ENCODE measurements at regions not wholly inside any gene's neighbourhood (a gene's known extent, or its start where the extent isn't known, plus 50 kb on each side); places are given as distances from the start of the nearest gene placed in this dataset.

GRCh38 chr16:80372341-80372740 is 168.5 kb upstream of the DYNLRB2 start:
- H3K36me3 ChIP-seq (ENCODE audit: control insufficient read depth in 2 of 3, insufficient read depth in 3 of 3, low read length in 3 of 3) = no peaks in the 10 kb centered on the region
- H3K4me1 ChIP-seq (ENCODE audit: control insufficient read depth in 2 of 2, insufficient read depth in 2 of 2, low read length in 2 of 2) = no peaks in the 10 kb centered on the region
- Mint-ChIP-seq H3K36me3 (peaks cover 0 to 5% (median 0%) of the 10 kb centered on the region in 5 donors), H3K27me3 (peaks cover 0 to 6% (median 5%) of the 10 kb centered on the region in 5 donors), H3K4me1 (peaks cover 0 to 4% (median 0%) of the 10 kb centered on the region in 7 donors), H3K27ac (no peak overlapping the region), H3K9me3 (peaks cover 0 to 12% (median 5%) of the 10 kb centered on the region in 11 donors), H3K4me3 (no peak overlapping the region)
- DNase-seq (no peak), ATAC-seq (no peak)
- no peak overlapping the region for H3K4me3 ChIP-seq (ENCODE audit: low read length)
- no peak overlapping the region for H3K27ac ChIP-seq (ENCODE audit: low read depth, low read length)
- H3K27me3 ChIP-seq (ENCODE audit: control insufficient read depth in 2 of 2, insufficient read depth in 2 of 2, low read length in 2 of 2) = no peaks in the 10 kb centered on the region
- CTCF ChIA-PET = no interaction called here
- POLR2A ChIA-PET = interaction anchor here (0.6 kb wide), 1 partner anchor 197 kb away, joined by 3 read pairs; no protein-coding TSS in a partner anchor
- intact Hi-C loops (cut with micrococcal nuclease) = no loop called here
- H3K9me3 ChIP-seq (ENCODE audit: control insufficient read depth in 2 of 3, low read length in 3 of 3) = peaks cover 0 to 4% (median 0%) of the 10 kb centered on the region in 3 experiments

GRCh38 chr16:80369138-80369958 is 171.4 kb upstream of the DYNLRB2 start:
- Histone ChIP-seq H3K27me3 (ENCODE audit: control insufficient read depth in 2 of 2, insufficient read depth in 2 of 2, low read length in 2 of 2) (no peaks in the 10 kb centered on the region), H3K36me3 (ENCODE audit: control insufficient read depth in 2 of 3, insufficient read depth in 3 of 3, low read length in 3 of 3) (no peaks in the 10 kb centered on the region), H3K9me3 (ENCODE audit: control insufficient read depth in 2 of 3, low read length in 3 of 3) (peaks cover 0 to 4% (median 0%) of the 10 kb centered on the region in 3 experiments), H3K4me3 (ENCODE audit: low read length) (no peak overlapping the region), H3K27ac (ENCODE audit: low read depth, low read length) (no peak overlapping the region), H3K4me1 (ENCODE audit: control insufficient read depth in 2 of 2, insufficient read depth in 2 of 2, low read length in 2 of 2) (no peaks in the 10 kb centered on the region)
- Mint-ChIP-seq H3K27me3 (peaks cover 2 to 9% (median 6%) of the 10 kb centered on the region in 5 donors), H3K9me3 (peaks cover 0 to 12% (median 4%) of the 10 kb centered on the region in 11 donors), H3K4me3 (no peak overlapping the region), H3K36me3 (peaks cover 0 to 5% (median 0%) of the 10 kb centered on the region in 5 donors), H3K27ac (no peak overlapping the region), H3K4me1 (peaks cover 0 to 4% (median 0%) of the 10 kb centered on the region in 7 donors)
- ChIA-PET POLR2A (no interaction called here), CTCF (no interaction called here)
- ATAC-seq (no peak), DNase-seq (no peak)
- intact Hi-C loops (cut with micrococcal nuclease) = no loop called here

GRCh38 chr16:80367037-80367658 is 173.6 kb upstream of the DYNLRB2 start:
- H3K36me3 ChIP-seq (ENCODE audit: control insufficient read depth in 2 of 3, insufficient read depth in 3 of 3, low read length in 3 of 3) = no peaks in the 10 kb centered on the region
- no peak overlapping the region for H3K4me3 ChIP-seq (ENCODE audit: low read length)
- H3K27me3 Mint-ChIP-seq = peaks cover 5 to 20% (median 13%) of the 10 kb centered on the region in 5 donors
- peaks cover 0 to 5% (median 0%) of the 10 kb centered on the region in 11 donors for H3K9me3 Mint-ChIP-seq
- no peak overlapping the region for H3K4me3 Mint-ChIP-seq
- POLR2A ChIA-PET = no interaction called here
- CTCF ChIA-PET = no interaction called here
- H3K27ac ChIP-seq (ENCODE audit: low read depth, low read length) = no peak overlapping the region
- H3K9me3 ChIP-seq (ENCODE audit: control insufficient read depth in 2 of 3, low read length in 3 of 3) = peaks cover 0 to 4% (median 0%) of the 10 kb centered on the region in 3 experiments
- peaks cover 0 to 4% (median 0%) of the 10 kb centered on the region in 7 donors for H3K4me1 Mint-ChIP-seq
- peaks cover 0 to 5% (median 0%) of the 10 kb centered on the region in 5 donors for H3K36me3 Mint-ChIP-seq
- DNase-seq (no peak), ATAC-seq (no peak)
- H3K4me1 ChIP-seq (ENCODE audit: control insufficient read depth in 2 of 2, insufficient read depth in 2 of 2, low read length in 2 of 2) = no peaks in the 10 kb centered on the region
- H3K27ac Mint-ChIP-seq = no peak overlapping the region
- H3K27me3 ChIP-seq (ENCODE audit: control insufficient read depth in 2 of 2, insufficient read depth in 2 of 2, low read length in 2 of 2) = no peaks in the 10 kb centered on the region
- intact Hi-C loops (cut with micrococcal nuclease) = no loop called here

- Histone ChIP-seq H3K4me3 (ENCODE audit: low read length) (no peak overlapping the region), H3K4me1 (ENCODE audit: control insufficient read depth in 2 of 2, insufficient read depth in 2 of 2, low read length in 2 of 2) (no peaks in the 10 kb centered on the region), H3K27ac (ENCODE audit: low read depth, low read length) (no peak overlapping the region), H3K27me3 (ENCODE audit: control insufficient read depth in 2 of 2, insufficient read depth in 2 of 2, low read length in 2 of 2) (no peaks in the 10 kb centered on the region), H3K36me3 (ENCODE audit: control insufficient read depth in 2 of 3, insufficient read depth in 3 of 3, low read length in 3 of 3) (no peaks in the 10 kb centered on the region), H3K9me3 (ENCODE audit: control insufficient read depth in 2 of 3, low read length in 3 of 3) (no peaks in the 10 kb centered on the region)
- Mint-ChIP-seq H3K4me1 (no peaks in the 10 kb centered on the region), H3K4me3 (no peak overlapping the region), H3K27me3 (peaks cover 5 to 21% (median 14%) of the 10 kb centered on the region in 5 donors), H3K9me3 (peaks cover 0 to 4% (median 0%) of the 10 kb centered on the region in 11 donors), H3K36me3 (no peaks in the 10 kb centered on the region), H3K27ac (no peak overlapping the region)
- CTCF ChIA-PET = interaction anchor here (0.6 kb wide), 1 partner anchor 911 kb away, joined by 4 read pairs; no protein-coding TSS in a partner anchor
- DNase-seq = no peak
- POLR2A ChIA-PET = no interaction called here
- intact Hi-C loops (cut with micrococcal nuclease) = no loop called here
- ATAC-seq = no peak
Measured at GRCh38 chr16:80366023-80366422, 174.8 kb upstream of the DYNLRB2 start.

GRCh38 chr16:80362816-80363215 is 178.0 kb upstream of the DYNLRB2 start:
- ChIA-PET CTCF (no interaction called here), POLR2A (no interaction called here)
- Mint-ChIP-seq H3K9me3 (peaks cover 0 to 5% (median 0%) of the 10 kb centered on the region in 11 donors), H3K4me3 (no peak overlapping the region), H3K27ac (no peak overlapping the region), H3K4me1 (no peaks in the 10 kb centered on the region), H3K27me3 (peaks cover 5 to 22% (median 19%) of the 10 kb centered on the region in 5 donors), H3K36me3 (no peaks in the 10 kb centered on the region)
- DNase-seq (no peak), ATAC-seq (no peak)
- no peak overlapping the region for H3K4me3 ChIP-seq (ENCODE audit: low read length)
- intact Hi-C loops (cut with micrococcal nuclease) = no loop called here
- no peak overlapping the region for H3K27ac ChIP-seq (ENCODE audit: low read depth, low read length)
- no peaks in the 10 kb centered on the region for H3K4me1 ChIP-seq (ENCODE audit: control insufficient read depth in 2 of 2, insufficient read depth in 2 of 2, low read length in 2 of 2)
- no peaks in the 10 kb centered on the region for H3K27me3 ChIP-seq (ENCODE audit: control insufficient read depth in 2 of 2, insufficient read depth in 2 of 2, low read length in 2 of 2)
- no peaks in the 10 kb centered on the region for H3K9me3 ChIP-seq (ENCODE audit: control insufficient read depth in 2 of 3, low read length in 3 of 3)
- no peaks in the 10 kb centered on the region for H3K36me3 ChIP-seq (ENCODE audit: control insufficient read depth in 2 of 3, insufficient read depth in 3 of 3, low read length in 3 of 3)

GRCh38 chr16:80356365-80356764 is 184.4 kb upstream of the DYNLRB2 start:
- intact Hi-C loops (cut with micrococcal nuclease) = no loop called here

More at GRCh38 chr16:80356365-80356764, 184.4 kb upstream of the DYNLRB2 start:
- Histone ChIP-seq H3K9me3 (ENCODE audit: control insufficient read depth in 2 of 3, low read length in 3 of 3) (no peaks in the 10 kb centered on the region), H3K4me3 (ENCODE audit: low read length) (no peak overlapping the region), H3K36me3 (ENCODE audit: control insufficient read depth in 2 of 3, insufficient read depth in 3 of 3, low read length in 3 of 3) (no peaks in the 10 kb centered on the region), H3K27me3 (ENCODE audit: control insufficient read depth in 2 of 2, insufficient read depth in 2 of 2, low read length in 2 of 2) (no peaks in the 10 kb centered on the region), H3K4me1 (ENCODE audit: control insufficient read depth in 2 of 2, insufficient read depth in 2 of 2, low read length in 2 of 2) (no peaks in the 10 kb centered on the region), H3K27ac (ENCODE audit: low read depth, low read length) (no peak overlapping the region)
- H3K4me3 Mint-ChIP-seq = no peak overlapping the region
- peaks cover 0 to 1% (median 0%) of the 10 kb centered on the region in 11 donors for H3K9me3 Mint-ChIP-seq
- ChIA-PET POLR2A (no interaction called here), CTCF (no interaction called here)
- no peak overlapping the region for H3K27ac Mint-ChIP-seq
- peaks cover 2 to 15% (median 6%) of the 10 kb centered on the region in 5 donors for H3K27me3 Mint-ChIP-seq
- no peak for ATAC-seq
- H3K36me3 Mint-ChIP-seq = no peaks in the 10 kb centered on the region
- H3K4me1 Mint-ChIP-seq = no peaks in the 10 kb centered on the region
- no peak for DNase-seq

Data from naive thymus-derived CD4-positive, alpha-beta T cell (primary cell).